GM12875 (cell line): ENCODE measurements at regions not wholly inside any gene's neighbourhood (a gene's known extent, or its start where the extent isn't known, plus 50 kb on each side); places are given as distances from the start of the nearest gene placed in this dataset.

Experiments
- H3K4me3 ChIP-seq: one replicate; pipeline ENCODE4 v1.5.1; 2011; ENCODE audit warnings: low read depth, low read length, control low read depth
- CTCF ChIP-seq: IDR thresholded peaks from 2 replicates; pipeline ENCODE4 v1.5.1; 2011; ENCODE audit warnings: low read depth, mild to moderate bottlenecking, control low read depth, inconsistent platforms, low read length, moderate library complexity, borderline replicate concordance; ENCODE audit not compliant: insufficient read depth

- no peak for TF ChIP-seq CTCF
Observed at GRCh38 chr4:140281828-140282552, 91.5 kb upstream of the SCOC start.

GRCh38 chr4:140277576-140277975 lies 95.9 kb upstream of the SCOC start:
- TF ChIP-seq CTCF: no peak
- no peak overlapping the region for H3K4me3 ChIP-seq

More at GRCh38 chr4:140281828-140282552, 91.5 kb upstream of the SCOC start:
- no peak overlapping the region for H3K4me3 ChIP-seq

- no peak overlapping the region for H3K4me3 ChIP-seq
- no peak for TF ChIP-seq CTCF
Observed at GRCh38 chr4:140271553-140271952, 101.9 kb upstream of the SCOC start.

- no peak overlapping the region for H3K4me3 ChIP-seq
- no peak for TF ChIP-seq CTCF
Observed at GRCh38 chr4:140269369-140269768, 104.1 kb upstream of the SCOC start.

- TF ChIP-seq CTCF: no peak
- no peak overlapping the region for H3K4me3 ChIP-seq
Observed at GRCh38 chr4:140268186-140268841, 105.1 kb upstream of the SCOC start.

GRCh38 chr4:140267576-140267975 lies 105.9 kb upstream of the SCOC start:
- no peak for TF ChIP-seq CTCF
- H3K4me3 ChIP-seq: no peak overlapping the region
